Activated CD4-positive, alpha-beta T cell treated with anti-CD3 and anti-CD28 coated beads for 36 hours (primary cell): ENCODE measurements at regions not wholly inside any gene's neighbourhood (a gene's known extent, or its start where the extent isn't known, plus 50 kb on each side); places are given as distances from the start of the nearest gene placed in this dataset.
"Not testable (repeated sequence)": the region's sequence is repeated elsewhere in the genome, so short reads cannot be mapped to it uniquely, and the experiment has no call there.

Source experiments
- ATAC-seq: fragments of 200-7000 bp; cut with Tn5 transposase; one replicate; pipeline ENCODE4 v1.10.0; 2021; ENCODE audit warnings: mild to moderate bottlenecking, moderate library complexity
- CTCF ChIA-PET: fragments of 350-600 bp; sonication (Branson Sonifier 250); formaldehyde crosslinking; loops from one replicate; lab custom pipeline; 2021; ENCODE audit warnings: antibody characterized with exemption; lab: Charles Lee
- POLR2A ChIA-PET: fragments of 350-600 bp; sonication (Branson Sonifier 250); formaldehyde crosslinking; loops from one replicate; lab custom pipeline; 2021; ENCODE audit warnings: antibody characterized with exemption, inconsistent platforms; lab: Charles Lee
- DNase-seq: peaks from one replicate; pipeline ENCODE4 v3.0.0-alpha.2; 2020
- H3K27ac Mint-ChIP-seq: one replicate; pipeline ENCODE4 v1.8.0; 2021; ENCODE audit warnings: mixed read lengths
- H3K27me3 Mint-ChIP-seq: one replicate; pipeline ENCODE4 v1.8.0; 2021; ENCODE audit warnings: mixed read lengths
- H3K36me3 Mint-ChIP-seq: one replicate; pipeline ENCODE4 v1.8.0; 2021; ENCODE audit warnings: low read depth, mixed read lengths
- H3K4me1 Mint-ChIP-seq: one replicate; pipeline ENCODE4 v1.8.0; 2021; ENCODE audit warnings: mixed read lengths
- H3K4me3 Mint-ChIP-seq: one replicate; pipeline ENCODE4 v1.8.0; 2021; ENCODE audit warnings: mild to moderate bottlenecking, moderate library complexity, mixed read lengths
- H3K9me3 Mint-ChIP-seq: one replicate; pipeline ENCODE4 v1.8.0; 2021; ENCODE audit warnings: low read depth, mixed read lengths
- intact Hi-C, 2 experiments: fragments of 100-400 bp; cut with DNase I in 1 of 2; cut with micrococcal nuclease in 1 of 2; formaldehyde crosslinking; loops; one replicate each; pipeline versions ENCODE4 v1.14.2 to v1.15.1; 2022 to 2024; cut with DNase I, micrococcal nuclease

DNA sequence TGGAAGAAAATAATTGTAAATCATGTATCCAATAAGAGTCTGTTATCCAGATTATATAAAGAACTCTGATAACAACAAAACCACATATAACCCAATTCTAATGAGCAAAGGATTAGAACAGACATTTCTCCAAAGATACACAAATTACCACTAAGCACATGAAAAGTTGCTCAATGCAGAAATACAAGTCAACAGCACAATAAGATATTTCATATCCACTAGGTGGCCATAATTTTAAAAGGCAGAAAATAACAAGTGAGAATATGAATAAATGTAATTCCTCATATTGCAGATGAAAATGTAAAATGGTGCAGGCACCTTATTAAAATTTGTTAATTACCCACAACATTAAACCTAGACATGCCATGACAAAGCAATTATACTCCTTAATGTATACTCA, 73.9 kb upstream of the ZCCHC13 start:
- no peak for ATAC-seq
- POLR2A ChIA-PET, result no interaction called here
- H3K27me3 Mint-ChIP-seq, result no peaks in the 10 kb centered on the region
- H3K4me3 Mint-ChIP-seq, result no peak overlapping the region
- H3K4me1 Mint-ChIP-seq, result no peaks in the 10 kb centered on the region
- CTCF ChIA-PET, result no interaction called here
- no peaks in the 10 kb centered on the region for H3K9me3 Mint-ChIP-seq
- H3K36me3 Mint-ChIP-seq, result peaks cover 15% of the 10 kb centered on the region
- no peak for DNase-seq
- intact Hi-C loops, result no loop called here
- H3K27ac Mint-ChIP-seq, result no peak overlapping the region

DNA sequence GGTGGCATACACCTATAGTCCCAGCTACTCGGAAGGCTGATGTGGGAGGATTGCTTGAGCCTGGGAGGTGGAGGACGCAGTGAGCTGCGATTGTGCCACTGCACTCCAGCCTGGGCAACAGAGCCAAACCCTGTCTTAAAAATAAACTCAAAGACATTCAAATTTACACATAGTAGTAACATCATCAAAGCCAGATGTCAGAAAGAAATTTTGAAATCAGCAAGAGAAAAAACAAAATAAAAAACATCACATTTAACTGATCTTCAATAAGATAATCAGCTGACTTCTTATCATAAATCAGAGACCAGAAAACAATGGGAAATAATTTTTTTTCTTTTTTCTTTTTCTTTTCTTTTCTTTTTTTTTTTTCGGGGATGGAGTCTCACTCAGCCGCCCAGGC, 78.9 kb upstream of the ZCCHC13 start:
- ChIA-PET CTCF (no interaction called here), POLR2A (no interaction called here)
- no peaks in the 10 kb centered on the region for H3K9me3 Mint-ChIP-seq
- H3K27ac Mint-ChIP-seq, result no peak overlapping the region
- no peak for ATAC-seq
- DNase-seq, result no peak
- no peak overlapping the region for H3K4me3 Mint-ChIP-seq
- peaks cover 9% of the 10 kb centered on the region for H3K4me1 Mint-ChIP-seq
- intact Hi-C loops, result no loop called here
- H3K27me3 Mint-ChIP-seq, result no peaks in the 10 kb centered on the region
- H3K36me3 Mint-ChIP-seq, result peaks cover 24% of the 10 kb centered on the region

DNA sequence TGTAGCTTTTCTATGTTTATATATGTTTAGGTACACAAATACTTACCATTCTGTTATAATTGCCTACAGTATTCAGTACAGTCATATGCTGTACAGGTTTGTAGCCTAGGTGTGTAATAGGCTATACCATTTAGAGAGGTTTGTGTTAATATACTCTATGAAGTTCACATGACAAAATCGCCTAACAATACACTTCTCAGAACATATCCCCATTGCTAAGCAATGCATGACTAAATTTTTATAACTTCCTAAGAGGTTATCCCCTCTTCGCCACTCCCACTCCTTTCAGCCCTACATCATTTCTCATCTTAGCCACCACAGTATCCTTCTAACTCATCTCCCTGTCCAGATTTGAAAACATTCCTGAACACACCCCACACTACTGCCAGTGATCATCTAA, 83.7 kb upstream of the ZCCHC13 start:
- ATAC-seq (peak; percentile 23), DNase-seq (no peak)
- POLR2A ChIA-PET, result no interaction called here
- Mint-ChIP-seq H3K27me3 (no peaks in the 10 kb centered on the region), H3K4me1 (peaks cover 11% of the 10 kb centered on the region), H3K9me3 (no peaks in the 10 kb centered on the region), H3K4me3 (no peak overlapping the region), H3K36me3 (peaks cover 36% of the 10 kb centered on the region), H3K27ac (no peak overlapping the region)
- intact Hi-C loops, result no loop called here
- CTCF ChIA-PET, result no interaction called here

DNA sequence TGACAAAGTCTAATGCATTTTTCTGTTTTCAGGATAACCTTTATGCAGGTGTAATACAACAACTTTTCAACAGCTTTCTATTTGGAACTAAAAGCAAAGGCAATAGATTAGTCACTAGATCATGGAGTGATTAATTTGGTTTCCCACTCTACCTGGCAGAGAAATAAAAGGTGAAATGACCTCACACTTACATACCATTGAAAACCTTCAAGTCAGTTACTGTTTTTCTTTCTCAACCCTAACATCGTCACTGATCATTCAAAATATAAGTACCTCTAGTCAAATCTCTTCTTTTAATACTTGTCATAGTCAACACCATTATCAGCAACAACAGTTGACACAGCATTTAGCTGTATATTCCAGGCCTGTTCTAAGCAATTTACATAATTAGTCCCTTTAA, 85.1 kb upstream of the ZCCHC13 start:
- Mint-ChIP-seq H3K27ac (no peak overlapping the region), H3K4me1 (peaks cover 11% of the 10 kb centered on the region), H3K27me3 (no peaks in the 10 kb centered on the region), H3K4me3 (no peak overlapping the region), H3K9me3 (no peaks in the 10 kb centered on the region), H3K36me3 (peaks cover 40% of the 10 kb centered on the region)
- CTCF ChIA-PET, result no interaction called here
- intact Hi-C loops, result loop anchor here in 1 of 2 experiments (2.0 kb wide), 1 partner anchor 54 kb away; no protein-coding TSS in a partner anchor
- ATAC-seq (peak; percentile 63), DNase-seq (no peak)
- POLR2A ChIA-PET, result interaction anchor here (0.7 kb wide), 1 partner anchor 316 kb away, joined by 3 read pairs; no protein-coding TSS in a partner anchor

DNA sequence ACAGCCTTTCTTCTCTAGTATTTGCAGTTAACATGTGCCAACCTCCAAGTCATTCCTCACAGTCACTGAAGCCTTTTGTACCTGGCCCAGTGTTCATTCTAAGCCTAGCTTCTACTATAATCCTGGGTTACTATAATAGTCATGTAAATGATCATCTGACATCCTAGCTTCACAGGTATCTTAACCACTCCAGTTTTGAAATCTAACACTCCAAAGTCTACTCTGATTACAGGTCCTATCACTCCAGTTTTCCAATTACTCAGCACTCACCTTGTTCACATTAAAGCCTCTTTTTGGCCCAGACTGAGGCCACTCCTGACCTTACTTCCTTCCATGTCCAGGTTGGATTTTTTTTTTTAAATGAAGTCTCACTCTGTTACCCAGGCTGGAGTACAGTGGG, 87.6 kb upstream of the ZCCHC13 start:
- intact Hi-C loops, result no loop called here
- no peaks in the 10 kb centered on the region for H3K27me3 Mint-ChIP-seq
- DNase-seq (no peak), ATAC-seq (no peak)
- no peaks in the 10 kb centered on the region for H3K9me3 Mint-ChIP-seq
- CTCF ChIA-PET, result no interaction called here
- H3K4me1 Mint-ChIP-seq, result peaks cover 9% of the 10 kb centered on the region
- POLR2A ChIA-PET, result no interaction called here
- no peak overlapping the region for H3K27ac Mint-ChIP-seq
- H3K4me3 Mint-ChIP-seq, result no peak overlapping the region
- H3K36me3 Mint-ChIP-seq, result peaks cover 43% of the 10 kb centered on the region

DNA sequence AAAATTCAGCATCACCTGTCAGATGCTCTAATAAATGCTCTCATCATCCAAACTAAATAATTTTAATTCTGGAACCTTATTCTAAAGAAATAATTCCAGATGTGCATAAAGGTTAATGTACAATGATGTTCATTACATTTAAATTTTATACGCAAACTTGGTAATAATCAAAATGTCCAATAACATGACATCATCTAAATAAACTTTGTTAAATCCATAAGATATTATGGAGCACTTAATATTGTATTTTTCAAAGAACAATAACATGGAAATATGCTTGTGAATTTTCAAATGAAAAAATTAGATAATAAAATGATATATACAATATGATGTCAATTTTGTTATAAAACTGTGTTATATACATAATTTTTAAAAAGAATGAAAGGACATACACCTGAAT, 92.1 kb upstream of the ZCCHC13 start:
- no peak overlapping the region for H3K27ac Mint-ChIP-seq
- H3K9me3 Mint-ChIP-seq, result no peaks in the 10 kb centered on the region
- no peaks in the 10 kb centered on the region for H3K4me1 Mint-ChIP-seq
- peaks cover 31% of the 10 kb centered on the region for H3K36me3 Mint-ChIP-seq
- CTCF ChIA-PET, result no interaction called here
- ATAC-seq (no peak), DNase-seq (no peak)
- no peaks in the 10 kb centered on the region for H3K27me3 Mint-ChIP-seq
- no peak overlapping the region for H3K4me3 Mint-ChIP-seq
- POLR2A ChIA-PET, result no interaction called here
- intact Hi-C loops, result no loop called here

DNA sequence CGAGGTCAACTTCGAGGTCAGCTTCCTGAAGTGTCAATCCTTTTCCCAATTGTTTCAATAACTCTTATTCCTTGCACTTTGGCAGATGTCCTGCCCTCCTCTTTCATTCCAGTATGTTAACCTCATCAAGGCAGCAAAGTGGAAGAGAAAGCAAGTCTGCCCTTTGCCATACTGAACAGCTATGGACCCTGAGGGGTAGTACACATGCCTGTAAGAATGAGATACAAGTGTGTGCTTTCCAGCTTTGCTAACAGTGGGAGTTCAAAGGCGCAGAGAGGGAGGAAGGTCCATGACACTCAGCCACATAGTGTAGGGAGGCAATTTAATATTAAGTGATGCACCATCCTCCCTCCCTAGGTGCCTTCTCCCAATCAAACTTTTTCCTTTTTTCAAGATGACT, 96.4 kb upstream of the ZCCHC13 start:
- POLR2A ChIA-PET, result no interaction called here

DNA sequence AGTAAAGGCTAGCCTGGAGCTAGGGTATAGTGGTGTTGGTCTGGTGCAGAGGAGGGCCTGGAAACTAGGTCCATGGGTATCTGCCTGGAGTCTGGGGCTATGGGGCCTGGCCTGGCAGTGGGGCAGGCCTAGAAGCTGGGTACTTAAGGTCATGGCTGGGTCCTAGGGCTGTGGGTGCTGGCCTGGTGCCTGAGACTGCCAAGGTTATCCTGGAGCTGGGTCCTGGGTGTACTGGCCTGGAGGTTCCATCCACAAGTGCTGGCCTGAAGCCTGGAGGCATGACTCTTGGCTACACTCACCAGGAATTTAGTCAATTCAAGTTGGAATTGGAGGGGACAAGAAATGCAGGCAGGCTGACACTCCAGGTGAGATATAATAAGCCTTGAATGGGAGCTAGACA, 108.4 kb upstream of the ZCCHC13 start:
- ChIA-PET POLR2A (no interaction called here), CTCF (no interaction called here)
- intact Hi-C loops, result no loop called here
- Mint-ChIP-seq H3K27ac (no peak overlapping the region), H3K27me3 (no peaks in the 10 kb centered on the region), H3K4me3 (no peak overlapping the region), H3K36me3 (no peaks in the 10 kb centered on the region), H3K9me3 (peaks cover 7% of the 10 kb centered on the region), H3K4me1 (no peaks in the 10 kb centered on the region)
- ATAC-seq (no peak), DNase-seq (no peak)

More for the DNA sequence above, 96.4 kb upstream of the ZCCHC13 start:
- Mint-ChIP-seq H3K27me3 (no peaks in the 10 kb centered on the region), H3K36me3 (peaks cover 22% of the 10 kb centered on the region), H3K4me1 (no peaks in the 10 kb centered on the region), H3K9me3 (no peaks in the 10 kb centered on the region), H3K4me3 (no peak overlapping the region), H3K27ac (no peak overlapping the region)
- DNase-seq, result no peak
- no peak for ATAC-seq
- CTCF ChIA-PET, result no interaction called here
- intact Hi-C loops, result no loop called here

DNA sequence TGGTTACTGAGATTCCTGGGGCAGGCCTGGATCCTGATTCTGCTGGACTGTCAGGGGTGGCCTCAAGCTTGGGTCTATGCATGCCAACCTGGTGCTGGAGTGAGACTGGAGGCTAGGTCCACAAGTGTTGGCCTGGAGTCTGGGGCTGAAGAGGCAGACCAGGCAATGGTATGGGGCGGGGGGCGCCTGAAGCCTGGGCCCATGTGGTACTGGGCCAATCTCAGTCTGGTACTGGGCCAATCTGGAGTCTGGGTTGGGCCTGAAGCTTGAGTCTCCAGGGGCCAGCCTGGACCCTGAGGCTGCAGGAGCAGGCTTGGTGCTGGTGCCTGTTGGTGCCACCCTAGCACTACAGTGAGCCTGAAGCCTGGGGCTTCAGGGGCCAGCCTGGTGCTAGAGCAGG, 108.9 kb upstream of the ZCCHC13 start:
- Mint-ChIP-seq H3K36me3 (no peaks in the 10 kb centered on the region), H3K9me3 (peaks cover 7% of the 10 kb centered on the region), H3K4me3 (no peak overlapping the region), H3K27ac (no peak overlapping the region), H3K4me1 (no peaks in the 10 kb centered on the region), H3K27me3 (no peaks in the 10 kb centered on the region)
- intact Hi-C loops, result no loop called here
- POLR2A ChIA-PET, result no interaction called here
- no peak for DNase-seq
- CTCF ChIA-PET, result no interaction called here
- ATAC-seq, result no peak

DNA sequence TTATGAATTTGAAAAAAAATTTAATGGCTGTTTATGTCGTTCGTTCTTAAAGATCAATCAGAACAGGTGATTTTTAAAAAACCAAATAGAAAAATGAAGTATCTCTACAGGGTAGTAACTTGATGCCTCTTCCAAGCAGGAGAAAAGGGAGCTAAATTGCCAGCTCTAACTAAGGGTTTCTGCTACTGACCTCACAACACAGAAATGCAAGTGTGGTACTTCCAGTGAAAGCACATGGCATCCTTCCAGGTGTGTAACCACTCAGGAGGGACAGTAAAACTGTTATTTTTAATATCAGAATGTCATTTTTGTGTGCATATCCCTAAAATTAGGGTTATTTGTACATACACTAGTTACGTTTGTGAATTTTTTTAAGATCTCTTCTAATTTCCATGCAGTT, 116.8 kb upstream of the ZCCHC13 start:
- Mint-ChIP-seq H3K27me3 (no peaks in the 10 kb centered on the region), H3K27ac (no peak overlapping the region), H3K4me1 (no peaks in the 10 kb centered on the region), H3K4me3 (no peak overlapping the region), H3K36me3 (no peaks in the 10 kb centered on the region), H3K9me3 (peaks cover 4% of the 10 kb centered on the region)
- ATAC-seq (no peak), DNase-seq (no peak)
- intact Hi-C loops, result no loop called here
- CTCF ChIA-PET, result no interaction called here
- POLR2A ChIA-PET, result no interaction called here

DNA sequence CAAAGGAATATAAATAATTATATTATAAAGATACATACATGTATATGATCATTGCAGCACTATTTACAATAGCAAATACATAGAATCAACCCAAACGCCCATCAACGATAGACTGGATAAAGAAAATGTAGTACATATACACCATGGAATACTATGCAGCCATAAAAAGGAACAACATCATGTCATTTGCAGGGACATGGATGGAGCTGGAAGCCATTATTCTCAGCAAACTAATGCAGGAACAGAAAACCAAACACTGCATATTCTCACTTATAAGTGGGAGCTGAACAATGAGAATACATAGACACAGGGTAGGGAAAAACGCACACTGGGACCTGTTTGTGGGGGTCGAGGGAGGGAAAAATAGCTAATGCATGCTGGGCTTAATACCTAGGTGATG, 120.9 kb upstream of the ZCCHC13 start:
- H3K27ac Mint-ChIP-seq, DNase-seq, H3K27me3 Mint-ChIP-seq, H3K4me3 Mint-ChIP-seq, POLR2A ChIA-PET, H3K4me1 Mint-ChIP-seq, CTCF ChIA-PET, H3K36me3 Mint-ChIP-seq, intact Hi-C loops, ATAC-seq, H3K9me3 Mint-ChIP-seq: not testable (repeated sequence)

DNA sequence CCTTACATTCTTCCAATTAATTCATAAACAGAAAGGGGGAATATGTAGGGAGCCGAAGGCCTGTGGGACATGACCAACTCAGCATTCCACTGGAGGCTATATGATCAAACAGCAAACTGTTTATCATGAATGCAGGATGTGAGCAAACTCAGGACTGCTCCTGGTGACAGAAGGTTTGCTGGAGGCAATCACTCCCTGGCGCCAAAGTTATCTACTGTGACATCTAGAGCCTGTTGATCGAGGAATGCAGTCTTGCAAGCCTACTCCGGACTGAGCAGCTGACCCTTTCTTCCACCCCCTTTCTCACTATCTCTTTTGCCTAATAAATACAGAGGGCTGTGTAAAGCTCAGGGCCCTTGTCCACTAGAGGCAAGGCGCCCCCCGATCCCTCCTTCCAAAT, 122.0 kb upstream of the ZCCHC13 start:
- H3K27me3 Mint-ChIP-seq, ATAC-seq, intact Hi-C loops, H3K36me3 Mint-ChIP-seq, H3K4me1 Mint-ChIP-seq, H3K9me3 Mint-ChIP-seq, H3K27ac Mint-ChIP-seq, DNase-seq, CTCF ChIA-PET, H3K4me3 Mint-ChIP-seq, POLR2A ChIA-PET: not testable (repeated sequence)

DNA sequence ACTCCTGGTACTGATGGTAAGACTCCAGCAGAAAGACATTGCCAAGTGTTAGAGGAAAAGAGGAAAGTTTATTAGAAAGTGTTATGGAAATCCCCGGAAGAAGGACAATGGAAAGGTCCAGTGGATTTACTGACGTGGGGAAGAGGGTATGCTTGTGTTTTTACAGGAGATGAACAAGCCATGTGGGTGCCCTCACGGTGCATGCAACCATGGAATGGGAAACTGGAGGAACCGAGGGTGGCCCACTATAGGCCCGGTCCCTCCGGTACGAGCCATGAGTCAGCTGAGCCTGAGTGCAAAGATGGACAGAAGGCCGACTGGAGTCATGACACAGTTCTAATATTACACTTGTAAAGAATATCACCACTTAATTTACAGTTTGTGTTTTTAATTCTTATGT, 123.3 kb upstream of the ZCCHC13 start:
- no peaks in the 10 kb centered on the region for H3K9me3 Mint-ChIP-seq
- CTCF ChIA-PET, result no interaction called here

More for the DNA sequence above, 123.3 kb upstream of the ZCCHC13 start:
- Mint-ChIP-seq H3K36me3 (no peaks in the 10 kb centered on the region), H3K4me3 (no peak overlapping the region), H3K27me3 (no peaks in the 10 kb centered on the region), H3K4me1 (no peaks in the 10 kb centered on the region), H3K27ac (no peak overlapping the region)
- POLR2A ChIA-PET, result no interaction called here
- ATAC-seq (no peak), DNase-seq (no peak)
- intact Hi-C loops, result no loop called here
